Ishikawa (cell line): ENCODE measurements at regions not wholly inside any gene's neighbourhood (a gene's known extent, or its start where the extent isn't known, plus 50 kb on each side); places are given as distances from the start of the nearest gene placed in this dataset.

Experiments used
- EGR1 ChIP-seq: IDR thresholded peaks from 2 replicates; pipeline ENCODE4 v1.6.1; 2012
- EP300 ChIP-seq: IDR thresholded peaks from 2 replicates; pipeline ENCODE4 v1.6.1; 2012; ENCODE audit warnings: borderline replicate concordance
- FOXM1 ChIP-seq: IDR thresholded peaks from 2 replicates; pipeline ENCODE4 v1.6.1; 2012; ENCODE audit warnings: low read depth, borderline replicate concordance
- MAX ChIP-seq: IDR thresholded peaks from 2 replicates; pipeline ENCODE4 v1.6.1; 2012
- RAD21 ChIP-seq: IDR thresholded peaks from 2 replicates; pipeline ENCODE4 v1.6.1; 2012; ENCODE audit warnings: low read depth
- TAF1 ChIP-seq: IDR thresholded peaks from 2 replicates; pipeline ENCODE4 v1.6.1; 2012; ENCODE audit warnings: low read depth, mild to moderate bottlenecking
- YY1 ChIP-seq: IDR thresholded peaks from 2 replicates; pipeline ENCODE4 v1.6.1; 2012; ENCODE audit warnings: low read depth

GRCh38 chr2:239826786-239827522 is 198.2 kb downstream of the NDUFA10 start:
- TF ChIP-seq YY1 (no peak), MAX (no peak), TAF1 (no peak), RAD21 (no peak), EP300 (no peak), EGR1 (no peak), FOXM1 (no peak)
